ENCODE measurements at regions not wholly inside any gene's neighbourhood (a gene's known extent, or its start where the extent isn't known, plus 50 kb on each side); places are given as distances from the start of the nearest gene placed in this dataset.

- TF ChIP-seq, protein P1, sequence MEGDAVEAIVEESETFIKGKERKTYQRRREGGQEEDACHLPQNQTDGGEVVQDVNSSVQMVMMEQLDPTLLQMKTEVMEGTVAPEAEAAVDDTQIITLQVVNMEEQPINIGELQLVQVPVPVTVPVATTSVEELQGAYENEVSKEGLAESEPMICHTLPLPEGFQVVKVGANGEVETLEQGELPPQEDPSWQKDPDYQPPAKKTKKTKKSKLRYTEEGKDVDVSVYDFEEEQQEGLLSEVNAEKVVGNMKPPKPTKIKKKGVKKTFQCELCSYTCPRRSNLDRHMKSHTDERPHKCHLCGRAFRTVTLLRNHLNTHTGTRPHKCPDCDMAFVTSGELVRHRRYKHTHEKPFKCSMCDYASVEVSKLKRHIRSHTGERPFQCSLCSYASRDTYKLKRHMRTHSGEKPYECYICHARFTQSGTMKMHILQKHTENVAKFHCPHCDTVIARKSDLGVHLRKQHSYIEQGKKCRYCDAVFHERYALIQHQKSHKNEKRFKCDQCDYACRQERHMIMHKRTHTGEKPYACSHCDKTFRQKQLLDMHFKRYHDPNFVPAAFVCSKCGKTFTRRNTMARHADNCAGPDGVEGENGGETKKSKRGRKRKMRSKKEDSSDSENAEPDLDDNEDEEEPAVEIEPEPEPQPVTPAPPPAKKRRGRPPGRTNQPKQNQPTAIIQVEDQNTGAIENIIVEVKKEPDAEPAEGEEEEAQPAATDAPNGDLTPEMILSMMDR (IDR thresholded peaks at IDR 0.05) = no peak
- TF ChIP-seq POLR2A (IDR thresholded peaks at IDR 0.05) = no peak
These were observed 222.6 kb downstream of the ABHD5 start for GRCh38 chr3:43913036-43913948.

Measured in vagina (tissue), 2 donors.